RCC 7860 (cell line): ENCODE measurements at regions not wholly inside any gene's neighbourhood (a gene's known extent, or its start where the extent isn't known, plus 50 kb on each side); places are given as distances from the start of the nearest gene placed in this dataset.
"Not testable (repeated sequence)": the region's sequence is repeated elsewhere in the genome, so short reads cannot be mapped to it uniquely, and the experiment has no call there.

Experiments used
- DNase-seq: peaks from one replicate; pipeline ENCODE4 v3.0.0-alpha.2; 2015; ENCODE audit warnings: low spot score
- FAIRE-seq: peaks from 2 replicates; lab custom pipeline; 2012; peaks lifted over from hg19 to GRCh38; lab: Jason Lieb, UNC

GRCh38 chrX:67213686-67214085, 330.1 kb upstream of the AR start:
- DNase-seq, FAIRE-seq: not testable (repeated sequence)

- DNase-seq (no peak), FAIRE-seq (no peak)
Measured at GRCh38 chrX:67207912-67208311, 335.9 kb upstream of the AR start.

DNA sequence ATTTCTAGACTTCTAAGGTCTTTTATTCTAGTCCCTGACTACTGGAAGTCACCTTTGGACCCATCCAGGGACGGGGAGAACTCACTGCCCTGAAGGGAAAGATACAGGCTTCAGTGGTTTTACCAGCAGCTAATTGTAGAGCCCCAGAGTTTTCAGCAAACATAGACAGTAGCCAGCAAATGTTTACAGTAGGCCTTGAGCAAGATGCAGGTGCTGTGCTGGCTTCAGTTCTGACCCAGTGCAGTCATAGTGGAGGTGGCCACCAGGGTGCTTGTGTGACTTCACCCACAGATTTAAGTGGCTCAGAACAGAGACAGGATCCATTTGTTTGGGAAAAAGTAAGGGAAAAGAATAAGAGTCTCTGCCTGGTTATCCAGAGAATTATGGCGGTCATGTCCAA, 384.4 kb upstream of the AR start:
- FAIRE-seq (no peak), DNase-seq (no peak)

GRCh38 chrX:67114635-67115034, 429.2 kb upstream of the AR start:
- FAIRE-seq, result no peak
- DNase-seq, result no peak

DNA sequence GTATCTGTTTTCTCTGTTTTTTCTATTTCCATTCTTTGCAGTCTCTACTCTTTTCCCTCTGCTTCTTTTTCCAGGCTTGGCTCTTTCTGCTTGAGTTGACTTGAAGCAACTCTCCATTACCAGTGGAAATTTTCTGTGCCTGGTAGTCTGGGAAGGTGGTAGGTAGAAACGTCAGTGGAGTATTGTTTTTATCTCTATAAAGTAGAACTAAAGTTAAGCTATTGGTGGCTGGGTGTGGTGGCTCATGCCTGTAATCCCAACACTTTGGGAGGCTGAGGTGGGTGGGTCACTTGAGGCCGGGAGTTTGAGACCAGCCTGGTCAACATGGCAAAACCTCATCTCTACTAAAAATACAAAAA, 438.1 kb upstream of the AR start:
- FAIRE-seq, result no peak

DNA sequence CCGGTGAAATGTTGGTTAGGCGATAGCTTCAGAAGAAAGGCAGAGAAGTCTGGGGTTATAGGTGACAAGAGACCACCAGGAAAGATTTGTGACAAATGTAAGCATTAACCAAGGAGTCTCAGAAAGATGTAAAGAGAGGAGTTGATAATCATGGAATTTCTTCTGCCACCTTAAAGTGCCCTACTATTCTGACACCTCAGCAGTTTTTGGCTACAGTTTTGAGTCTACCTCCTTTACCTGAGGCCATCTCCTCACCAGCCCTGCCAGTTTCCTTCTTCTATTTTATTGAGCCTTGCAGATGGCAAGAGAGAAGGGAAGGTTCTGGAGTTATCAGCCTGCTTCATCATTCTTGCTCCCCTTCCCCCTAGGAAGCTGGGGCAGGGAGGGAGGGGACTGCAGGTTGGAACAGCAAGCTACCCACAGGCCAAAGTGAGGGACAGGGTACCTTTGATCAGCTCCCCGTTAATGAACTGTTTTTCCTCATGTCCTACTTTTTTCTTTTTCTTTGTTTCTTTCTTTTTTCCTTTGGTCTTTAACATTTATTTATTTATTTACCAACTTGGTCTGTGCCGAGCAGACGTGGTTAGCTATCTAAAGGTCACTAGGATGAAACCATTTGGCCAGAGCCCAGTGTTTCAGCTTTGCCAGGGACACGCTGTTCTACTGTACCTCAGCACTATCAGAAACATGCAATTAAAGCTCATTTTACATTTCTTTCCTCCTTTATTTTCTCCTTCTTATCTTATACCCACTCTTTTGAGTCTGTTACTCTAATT, 438.7 kb upstream of the AR start:
- no peak for FAIRE-seq

More for the DNA sequence above, 438.1 kb upstream of the AR start:
- DNase-seq, result no peak

DNA sequence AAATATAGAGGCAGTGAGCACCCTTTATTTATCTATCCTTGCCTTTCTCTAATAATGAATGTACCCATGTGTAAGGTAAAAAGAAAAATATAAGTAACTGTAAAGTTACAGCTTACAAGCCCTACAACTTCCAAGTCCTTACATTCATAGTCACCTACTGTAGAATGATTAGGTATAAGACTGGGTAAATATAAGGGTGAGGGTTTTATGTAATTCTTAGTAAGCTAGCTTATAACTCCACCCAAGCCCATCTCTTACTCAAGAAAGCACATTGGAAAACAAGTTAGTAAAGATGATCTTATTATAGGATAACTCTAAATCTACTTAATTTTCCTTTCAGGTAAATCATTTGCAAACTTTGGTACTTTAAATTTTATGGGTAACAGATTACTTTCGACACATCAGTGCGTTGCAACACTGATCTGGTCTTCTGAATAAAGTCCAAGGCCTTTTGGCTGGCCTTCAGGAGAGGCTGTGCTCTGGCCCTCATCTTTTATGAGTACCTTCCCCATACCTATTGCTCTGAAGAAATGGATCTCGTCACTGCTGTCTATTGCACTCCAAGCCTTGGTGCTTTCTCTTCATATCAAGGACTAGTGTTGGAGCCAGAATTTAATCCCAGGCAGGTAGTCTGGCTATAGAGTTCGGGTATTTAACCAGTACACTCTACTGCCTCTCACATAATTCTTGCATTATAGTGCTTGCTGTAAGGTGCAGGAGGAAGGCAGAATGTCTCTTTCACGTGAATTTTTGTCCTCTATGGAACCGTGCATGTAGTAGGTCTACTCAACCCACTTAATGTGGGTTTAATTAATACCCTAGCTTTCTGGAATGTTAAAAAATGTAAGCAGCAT, 443.6 kb upstream of the AR start:
- no peak for FAIRE-seq
- DNase-seq, result no peak

More for the DNA sequence above, 438.7 kb upstream of the AR start:
- no peak for DNase-seq

DNA sequence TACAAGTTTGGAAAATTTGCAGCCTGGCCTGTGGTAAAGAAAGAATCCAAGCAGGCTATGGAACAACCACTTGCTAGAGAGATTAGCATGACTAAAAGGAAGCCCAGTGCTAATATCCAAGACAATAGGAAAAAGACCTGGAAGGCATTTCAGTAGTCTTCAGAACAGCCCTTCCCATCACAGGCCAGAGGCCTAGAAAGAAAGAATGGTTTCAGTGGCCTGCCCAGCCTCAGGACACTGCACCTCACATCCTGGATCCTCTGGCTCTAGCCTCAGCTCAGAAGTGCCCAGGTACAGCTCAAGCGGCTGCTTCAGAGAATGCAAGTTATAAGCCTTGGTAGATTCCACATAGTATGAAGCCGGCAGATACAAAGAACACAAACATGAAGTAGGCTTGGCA, 449.8 kb upstream of the AR start:
- FAIRE-seq (no peak), DNase-seq (no peak)

DNA sequence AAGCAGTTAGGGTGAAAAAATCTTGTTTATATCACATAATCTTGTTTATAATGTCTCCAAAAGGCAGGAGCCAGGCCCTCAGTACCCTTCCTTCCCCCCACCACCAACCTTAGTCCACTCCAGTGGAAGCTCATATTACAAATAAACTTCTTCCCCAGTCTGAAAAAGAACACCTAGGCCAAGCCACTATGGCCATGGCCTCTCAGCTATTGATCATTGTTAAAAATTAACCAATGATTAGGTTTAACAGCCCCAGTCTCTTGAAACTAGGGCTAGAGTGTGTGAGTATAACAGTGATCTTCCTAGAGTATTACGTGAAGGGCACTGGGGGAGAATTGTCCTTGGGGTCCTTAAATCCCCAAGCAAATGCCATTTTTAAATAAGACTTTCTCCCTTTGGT, 411.9 kb upstream of the EDA2R start:
- FAIRE-seq, result no peak
- no peak for DNase-seq

- FAIRE-seq, result no peak
Measured at GRCh38 chrX:67044866-67045265, 406.0 kb upstream of the EDA2R start.

DNA sequence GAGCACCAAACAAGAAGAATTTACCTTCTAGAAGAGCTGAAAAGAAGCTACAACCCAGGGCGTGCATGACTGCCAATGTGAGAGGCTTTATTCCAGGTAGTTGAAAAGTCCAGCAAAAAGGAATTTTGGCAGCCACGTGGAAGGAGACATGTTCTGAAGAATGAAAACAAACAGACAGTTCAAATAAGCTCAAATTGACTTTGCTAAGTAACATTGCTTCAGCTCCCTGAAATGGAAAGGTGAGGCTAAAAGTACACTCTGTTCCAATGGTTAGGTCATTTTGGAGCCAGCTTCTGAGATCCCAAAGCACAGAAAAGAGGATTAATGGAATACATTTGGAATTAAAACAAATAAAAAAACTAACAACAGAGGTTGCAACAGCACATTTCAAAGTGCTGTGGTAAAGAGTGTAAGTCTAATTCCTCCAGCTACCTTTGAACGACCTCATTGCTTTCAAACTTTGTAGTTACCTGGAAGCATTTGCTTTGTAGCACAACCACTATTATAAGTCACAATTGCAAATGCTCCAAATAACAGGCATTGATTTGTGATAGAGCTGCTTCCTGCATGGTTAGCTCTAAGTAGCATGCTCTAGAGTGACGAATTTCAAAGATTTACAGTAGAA, 405.3 kb upstream of the EDA2R start:
- DNase-seq (no peak), FAIRE-seq (no peak)

More at GRCh38 chrX:67044866-67045265, 406.0 kb upstream of the EDA2R start:
- DNase-seq, result no peak

DNA sequence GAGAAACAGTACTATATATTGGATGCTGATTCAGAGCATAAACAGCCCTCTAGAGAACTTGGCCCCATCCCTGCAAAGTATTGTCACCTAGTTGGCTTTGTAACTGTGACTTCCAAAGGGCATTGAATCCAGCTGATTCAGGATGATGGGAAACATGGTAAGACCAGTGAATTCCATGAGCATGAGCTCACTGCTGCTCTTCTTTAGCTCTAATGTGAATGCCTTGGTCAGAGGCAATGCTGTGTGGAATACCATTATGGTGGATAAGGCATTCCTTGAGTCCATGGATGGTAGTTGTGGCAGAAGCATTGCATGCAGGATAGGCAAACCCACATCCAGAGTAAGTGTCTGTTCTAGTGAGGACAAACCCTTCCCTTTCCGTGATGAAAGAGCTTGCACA, 365.6 kb upstream of the EDA2R start:
- no peak for FAIRE-seq
- DNase-seq, result no peak

- FAIRE-seq (no peak), DNase-seq (no peak)
Measured at GRCh38 chrX:66994729-66995128, 355.9 kb upstream of the EDA2R start.

GRCh38 chrX:66992077-66992476, 353.2 kb upstream of the EDA2R start:
- not testable (repeated sequence) for FAIRE-seq, DNase-seq

- FAIRE-seq (no peak), DNase-seq (no peak)
Measured at GRCh38 chrX:66988331-66988730, 349.5 kb upstream of the EDA2R start.

DNA sequence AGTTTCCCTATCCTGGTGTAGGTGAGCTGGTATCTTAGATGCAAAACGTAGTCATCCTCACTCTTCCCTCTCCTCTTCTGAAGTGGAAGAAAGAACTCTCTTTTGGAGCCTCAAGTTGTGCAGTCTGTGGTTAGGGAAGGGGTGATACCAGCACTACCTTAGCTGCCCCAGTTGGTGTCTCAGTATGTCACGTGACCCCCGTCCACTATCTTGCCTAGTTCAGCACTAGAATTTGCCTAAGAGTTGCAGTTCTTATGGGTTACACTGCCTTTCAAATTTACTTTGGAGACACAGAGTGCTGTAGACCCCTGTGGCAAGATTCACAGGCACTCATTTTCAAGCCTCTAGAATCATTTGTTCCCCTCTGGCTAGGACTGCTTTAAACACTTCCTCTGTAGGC, 322.8 kb upstream of the EDA2R start:
- DNase-seq (no peak), FAIRE-seq (no peak)

DNA sequence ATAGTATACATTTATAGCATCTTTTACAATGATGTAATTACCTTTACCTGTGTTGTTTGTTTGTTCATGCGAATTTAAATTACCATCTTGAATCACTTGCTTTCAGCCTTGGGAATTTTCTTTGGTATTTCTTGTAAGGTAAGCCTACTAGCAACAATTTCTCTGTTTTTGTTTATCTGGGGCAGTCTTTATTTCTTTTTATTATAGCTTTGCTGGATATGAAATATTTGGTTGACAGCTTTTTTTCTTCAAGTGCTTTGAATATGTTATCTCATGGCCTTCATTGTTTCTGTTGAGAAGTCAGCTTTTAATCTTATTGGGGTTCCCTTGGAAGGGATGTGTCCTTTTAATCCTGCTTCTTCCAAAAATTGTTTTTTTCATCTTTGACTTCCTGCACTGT, 292.8 kb upstream of the EDA2R start:
- DNase-seq (no peak), FAIRE-seq (no peak)

- FAIRE-seq, result not testable (repeated sequence)
Measured at GRCh38 chrX:66930516-66930915, 291.6 kb upstream of the EDA2R start.

GRCh38 chrX:66920296-66920695, 281.4 kb upstream of the EDA2R start:
- FAIRE-seq (no peak), DNase-seq (no peak)

More at GRCh38 chrX:66930516-66930915, 291.6 kb upstream of the EDA2R start:
- not testable (repeated sequence) for DNase-seq

DNA sequence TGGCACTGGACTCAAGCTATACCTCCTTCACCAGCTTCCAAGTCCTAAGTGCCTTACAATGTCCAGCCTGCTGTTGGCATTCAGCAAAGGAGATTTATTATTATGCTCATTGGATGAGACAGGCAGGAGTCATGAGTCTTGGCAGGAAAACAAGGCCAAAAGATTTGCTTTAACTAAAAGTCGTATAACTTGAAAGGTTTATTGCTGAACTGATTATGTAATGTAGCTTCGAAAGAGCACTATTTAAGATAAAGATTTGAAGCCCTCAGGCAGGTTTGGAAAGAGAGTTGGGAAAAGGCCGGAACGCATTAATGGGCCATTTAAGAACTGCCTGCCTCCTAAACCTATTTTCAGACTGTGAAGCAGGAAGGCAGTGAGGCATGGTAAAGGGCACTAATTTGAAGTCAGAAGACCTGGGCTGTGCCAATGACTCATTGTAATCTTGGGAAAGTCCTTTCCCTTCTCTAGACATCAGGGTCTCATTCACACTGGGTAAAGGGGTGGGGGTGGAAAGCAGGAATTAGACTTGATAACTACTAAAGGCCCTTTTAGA, 280.5 kb upstream of the EDA2R start:
- FAIRE-seq, result no peak
- peak; percentile 4 for DNase-seq

GRCh38 chrX:66918511-66918910, 279.6 kb upstream of the EDA2R start:
- DNase-seq, result no peak
- no peak for FAIRE-seq
